H9 (cell line): ENCODE measurements at regions not wholly inside any gene's neighbourhood (a gene's known extent, or its start where the extent isn't known, plus 50 kb on each side); places are given as distances from the start of the nearest gene placed in this dataset.

Experiments used
- DNase-seq: peaks from one replicate; pipeline ENCODE4 v3.0.0-alpha.2; 2017
- H2AFZ ChIP-seq: one replicate; pipeline ENCODE4 v1.6.1; 2013; ENCODE audit warnings: mild to moderate bottlenecking, low read length, control low read depth, moderate library complexity
- H2AK5ac ChIP-seq: 2 replicates; pipeline ENCODE4 v1.6.1; 2013; ENCODE audit warnings: low read length, control low read depth, mixed read lengths; ENCODE audit not compliant: insufficient read length
- H2BK120ac ChIP-seq: one replicate; pipeline ENCODE4 v1.6.1; 2013; ENCODE audit warnings: low read depth, mild to moderate bottlenecking, low read length, control low read depth, inconsistent platforms; ENCODE audit not compliant: poor library complexity, severe bottlenecking
- H2BK12ac ChIP-seq: 2 replicates; pipeline ENCODE4 v1.6.1; 2013; ENCODE audit warnings: low read length, control low read depth, mixed read lengths, low read depth; ENCODE audit not compliant: insufficient read length
- H2BK15ac ChIP-seq: 2 replicates; pipeline ENCODE4 v1.6.1; 2013; ENCODE audit warnings: low read depth, low read length, control low read depth
- H2BK20ac ChIP-seq: one replicate; pipeline ENCODE4 v1.6.1; 2013; ENCODE audit warnings: low read depth, mild to moderate bottlenecking, low read length, control low read depth, inconsistent platforms; ENCODE audit not compliant: poor library complexity, severe bottlenecking
- H2BK5ac ChIP-seq: 2 replicates; pipeline ENCODE4 v1.6.1; 2013; ENCODE audit warnings: low read length, control low read depth, mixed read lengths; ENCODE audit not compliant: insufficient read length
- H3K14ac ChIP-seq: 2 replicates; pipeline ENCODE4 v1.6.1; 2013; ENCODE audit warnings: low read length, control low read depth; ENCODE audit not compliant: insufficient read depth
- H3K18ac ChIP-seq: 2 replicates; pipeline ENCODE4 v1.6.1; 2013; ENCODE audit warnings: low read depth, mild to moderate bottlenecking, mixed read lengths, low read length, control low read depth; ENCODE audit not compliant: insufficient read length
- H3K23ac ChIP-seq: 2 replicates; pipeline ENCODE4 v1.6.1; 2013; ENCODE audit warnings: low read length, control low read depth, mixed read lengths, low read depth; ENCODE audit not compliant: insufficient read length
- H3K23me2 ChIP-seq: 2 replicates; pipeline ENCODE4 v1.6.1; 2013; ENCODE audit warnings: low read depth, mild to moderate bottlenecking, mixed read lengths, low read length, control low read depth; ENCODE audit not compliant: insufficient read length, poor library complexity, severe bottlenecking
- H3K27ac ChIP-seq: 2 replicates; pipeline ENCODE4 v1.5.1; 2013; ENCODE audit warnings: low read length, control low read depth, mixed read lengths, low read depth; ENCODE audit not compliant: insufficient read length
- H3K27me3 ChIP-seq: 2 replicates; pipeline ENCODE4 v1.6.1; 2013; ENCODE audit warnings: low read length, control low read depth, inconsistent platforms; ENCODE audit not compliant: insufficient read depth
- H3K4ac ChIP-seq: 2 replicates; pipeline ENCODE4 v1.6.1; 2013; ENCODE audit warnings: low read depth, mild to moderate bottlenecking, control low read depth, inconsistent platforms, low read length, moderate library complexity
- H3K4me1 ChIP-seq: 2 replicates; pipeline ENCODE4 v1.6.1; 2013; ENCODE audit warnings: low read length, control low read depth, inconsistent platforms; ENCODE audit not compliant: insufficient read depth
- H3K4me2 ChIP-seq: 2 replicates; pipeline ENCODE4 v1.6.1; 2013; ENCODE audit warnings: low read length, control low read depth, mixed read lengths; ENCODE audit not compliant: insufficient read length, insufficient read depth
- H3K56ac ChIP-seq: 2 replicates; pipeline ENCODE4 v1.6.1; 2013; ENCODE audit warnings: low read depth, mild to moderate bottlenecking, mixed read lengths, low read length, control low read depth; ENCODE audit not compliant: insufficient read length
- H3K79me1 ChIP-seq: 2 replicates; pipeline ENCODE4 v1.6.1; 2013; ENCODE audit warnings: low read depth, mild to moderate bottlenecking, moderate library complexity, low read length, control low read depth, inconsistent platforms; ENCODE audit not compliant: insufficient read depth, poor library complexity, severe bottlenecking
- H3K79me2 ChIP-seq: 2 replicates; pipeline ENCODE4 v1.6.1; 2013; ENCODE audit warnings: low read length, control low read depth, inconsistent platforms; ENCODE audit not compliant: insufficient read depth
- H3K9ac ChIP-seq: 2 replicates; pipeline ENCODE4 v1.6.1; 2013; ENCODE audit warnings: low read length, control low read depth, mixed read lengths; ENCODE audit not compliant: insufficient read length; ENCODE audit errors: extremely low read depth
- H3K9me3 ChIP-seq: one replicate; pipeline ENCODE4 v1.6.1; 2013; ENCODE audit warnings: low read depth, low read length, inconsistent platforms; ENCODE audit not compliant: control insufficient read depth
- H3T11ph ChIP-seq: one replicate; pipeline ENCODE4 v1.6.1; 2013; ENCODE audit warnings: mild to moderate bottlenecking, low read length, control low read depth, inconsistent platforms
- H4K20me1 ChIP-seq: one replicate; pipeline ENCODE4 v1.6.1; 2013; ENCODE audit not compliant: control insufficient read depth, insufficient read length, insufficient read depth
- H4K5ac ChIP-seq: 2 replicates; pipeline ENCODE4 v1.6.1; 2013; ENCODE audit warnings: low read depth, mild to moderate bottlenecking, mixed read lengths, low read length, control low read depth; ENCODE audit not compliant: insufficient read length
- H4K8ac ChIP-seq: replicated peaks from 2 replicates; pipeline ENCODE4 v1.6.1; 2013; ENCODE audit warnings: low read length, control low read depth, mixed read lengths, low read depth; ENCODE audit not compliant: insufficient read length
- H4K91ac ChIP-seq: 2 replicates; pipeline ENCODE4 v1.6.1; 2013; ENCODE audit warnings: low read depth, mild to moderate bottlenecking, moderate library complexity, mixed read lengths, low read length, control low read depth; ENCODE audit not compliant: insufficient read length
- H3K27ac Mint-ChIP-seq, 3 experiments: 2 replicates in 2 of 3; 3 replicates in 1 of 3; pipeline ENCODE4 v1.8.0; 2020 to 2021; ENCODE audit warnings: mixed read lengths in 3 of 3, mild to moderate bottlenecking in 1 of 3, moderate library complexity in 1 of 3
- H3K27me3 Mint-ChIP-seq: 2 replicates; pipeline ENCODE4 v1.8.0; 2021; ENCODE audit warnings: low read depth, mild to moderate bottlenecking, moderate library complexity, mixed read lengths
- H3K36me3 Mint-ChIP-seq, 3 experiments: 2 replicates in 2 of 3; 3 replicates in 1 of 3; pipeline ENCODE4 v1.8.0; 2020 to 2021; ENCODE audit warnings: low read depth in 3 of 3, mixed read lengths in 3 of 3; ENCODE audit not compliant: insufficient read depth in 1 of 3
- H3K4me1 Mint-ChIP-seq, 2 experiments: 2 replicates each; pipeline ENCODE4 v1.8.0; 2020; ENCODE audit warnings: mixed read lengths in 2 of 2
- H3K4me3 Mint-ChIP-seq, 2 experiments: 2 replicates in 1 of 2; 3 replicates in 1 of 2; pipeline ENCODE4 v1.8.0; 2020 to 2021; ENCODE audit warnings: mild to moderate bottlenecking in 2 of 2, mixed read lengths in 2 of 2, moderate library complexity in 1 of 2
- H3K9me3 Mint-ChIP-seq, 2 experiments: 2 replicates in 1 of 2; 3 replicates in 1 of 2; pipeline ENCODE4 v1.8.0; 2020; ENCODE audit warnings: mild to moderate bottlenecking in 2 of 2, mixed read lengths in 2 of 2, moderate library complexity in 1 of 2
- WGBS: extraction: QIAGEN DNeasy Blood & Tissue Kit; methylation state at CpG from one replicate; pipeline ENCODE4 v1.1.7; 2013; ENCODE audit warnings: missing lambda C conversion rate, low lambda C conversion rate, mixed read lengths; ENCODE audit not compliant: insufficient read length; ENCODE audit errors: extremely low coverage; 5-methylcytosine and 5-hydroxymethylcytosine counted together
- TF ChIP-seq, protein P1 (sequence below): fragments of 200-600 bp; sonication (generic); conservative IDR thresholded peaks from 3 replicates; pipeline ENCODE4 v1.8.0; 2021; ENCODE audit warnings: antibody characterized with exemption, mild to moderate bottlenecking

GRCh38 chr12:115253049-115253448, 569.1 kb upstream of the TBX3 start:
- no peak overlapping the region for H3K14ac ChIP-seq
- no peak overlapping the region for H4K8ac ChIP-seq
- H3K9me3 Mint-ChIP-seq = peaks cover 3 to 8% of the 10 kb centered on the region in 2 experiments; a peak in 3 of 5 replicates
- no peak overlapping the region for H3K4me2 ChIP-seq
- no peak overlapping the region for H3K9ac ChIP-seq
- H3K36me3 Mint-ChIP-seq = peaks cover 0 to 6% (median 3%) of the 10 kb centered on the region in 3 experiments; a peak in 3 of 7 replicates
- H2BK12ac ChIP-seq = no peak overlapping the region
- no peaks in the 10 kb centered on the region for H4K20me1 ChIP-seq
- H3K27me3 Mint-ChIP-seq = peaks cover 14% of the 10 kb centered on the region
- H3K27ac ChIP-seq = no peak overlapping the region
- no CpG with 5 or more reads among the region's 3 CpGs for WGBS
- H3K79me1 ChIP-seq = no peaks in the 10 kb centered on the region
- H2BK20ac ChIP-seq = no peak overlapping the region
- H3K18ac ChIP-seq = no peak overlapping the region
- no peak overlapping the region for H4K5ac ChIP-seq
- H2BK120ac ChIP-seq = no peak overlapping the region
- no peak for DNase-seq
- no peaks in the 10 kb centered on the region for H3K23me2 ChIP-seq
- no peaks in the 10 kb centered on the region for H3K79me2 ChIP-seq
- H2BK5ac ChIP-seq = no peak overlapping the region
- H3K27ac Mint-ChIP-seq = no peak overlapping the region; a peak in 1 of 7 replicates
- peaks cover 8 to 14% of the 10 kb centered on the region in 2 experiments for H3K4me1 Mint-ChIP-seq
- no peaks in the 10 kb centered on the region; the same call in 1 of the 2 replicates for H3K4me1 ChIP-seq
- H3K56ac ChIP-seq = no peak overlapping the region
- no peak overlapping the region for H3K23ac ChIP-seq
- TF ChIP-seq, protein P1, sequence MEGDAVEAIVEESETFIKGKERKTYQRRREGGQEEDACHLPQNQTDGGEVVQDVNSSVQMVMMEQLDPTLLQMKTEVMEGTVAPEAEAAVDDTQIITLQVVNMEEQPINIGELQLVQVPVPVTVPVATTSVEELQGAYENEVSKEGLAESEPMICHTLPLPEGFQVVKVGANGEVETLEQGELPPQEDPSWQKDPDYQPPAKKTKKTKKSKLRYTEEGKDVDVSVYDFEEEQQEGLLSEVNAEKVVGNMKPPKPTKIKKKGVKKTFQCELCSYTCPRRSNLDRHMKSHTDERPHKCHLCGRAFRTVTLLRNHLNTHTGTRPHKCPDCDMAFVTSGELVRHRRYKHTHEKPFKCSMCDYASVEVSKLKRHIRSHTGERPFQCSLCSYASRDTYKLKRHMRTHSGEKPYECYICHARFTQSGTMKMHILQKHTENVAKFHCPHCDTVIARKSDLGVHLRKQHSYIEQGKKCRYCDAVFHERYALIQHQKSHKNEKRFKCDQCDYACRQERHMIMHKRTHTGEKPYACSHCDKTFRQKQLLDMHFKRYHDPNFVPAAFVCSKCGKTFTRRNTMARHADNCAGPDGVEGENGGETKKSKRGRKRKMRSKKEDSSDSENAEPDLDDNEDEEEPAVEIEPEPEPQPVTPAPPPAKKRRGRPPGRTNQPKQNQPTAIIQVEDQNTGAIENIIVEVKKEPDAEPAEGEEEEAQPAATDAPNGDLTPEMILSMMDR = no peak
- no peak overlapping the region for H3K4me3 Mint-ChIP-seq
- H3T11ph ChIP-seq = no peak overlapping the region
- no peak overlapping the region for H2AK5ac ChIP-seq
- no peak overlapping the region for H3K4ac ChIP-seq
- H4K91ac ChIP-seq = no peak overlapping the region
- H2BK15ac ChIP-seq = no peak overlapping the region
- H3K9me3 ChIP-seq = no peaks in the 10 kb centered on the region
- H3K27me3 ChIP-seq = no peaks in the 10 kb centered on the region
- no peak overlapping the region for H2AFZ ChIP-seq
